RCC 7860 (cell line): ENCODE measurements at regions not wholly inside any gene's neighbourhood (a gene's known extent, or its start where the extent isn't known, plus 50 kb on each side); places are given as distances from the start of the nearest gene placed in this dataset.

Experiments used
- DNase-seq: peaks from one replicate; pipeline ENCODE4 v3.0.0-alpha.2; 2015; ENCODE audit warnings: low spot score
- FAIRE-seq: peaks from 2 replicates; lab custom pipeline; 2012; peaks lifted over from hg19 to GRCh38; lab: Jason Lieb, UNC

GRCh38 chr19:29098091-29098490 is 114.9 kb downstream of the UQCRFS1 start:
- no peak for DNase-seq
- no peak for FAIRE-seq

GRCh38 chr19:29096896-29097295 is 116.1 kb downstream of the UQCRFS1 start:
- FAIRE-seq (no peak), DNase-seq (no peak)

GRCh38 chr19:29093553-29093908 is 119.4 kb downstream of the UQCRFS1 start:
- FAIRE-seq = no peak
- DNase-seq = no peak

GRCh38 chr19:29092712-29093552 is 120.0 kb downstream of the UQCRFS1 start:
- no peak for FAIRE-seq
- DNase-seq = no peak

- FAIRE-seq (no peak), DNase-seq (no peak)
Measured at GRCh38 chr19:29090783-29091526, 122.0 kb downstream of the UQCRFS1 start.

GRCh38 chr19:29089315-29089870 is 123.6 kb downstream of the UQCRFS1 start:
- no peak for FAIRE-seq

GRCh38 chr19:29088761-29089160 is 124.2 kb downstream of the UQCRFS1 start:
- DNase-seq (no peak), FAIRE-seq (no peak)

More at GRCh38 chr19:29089315-29089870, 123.6 kb downstream of the UQCRFS1 start:
- no peak for DNase-seq

GRCh38 chr19:29086646-29087045 is 126.3 kb downstream of the UQCRFS1 start:
- no peak for DNase-seq
- no peak for FAIRE-seq

GRCh38 chr19:29086182-29086581 is 126.8 kb downstream of the UQCRFS1 start:
- no peak for FAIRE-seq
- no peak for DNase-seq

GRCh38 chr19:29085630-29086029 is 127.3 kb downstream of the UQCRFS1 start:
- no peak for DNase-seq
- FAIRE-seq = no peak

- no peak for DNase-seq
Measured at GRCh38 chr19:29085206-29085605, 127.7 kb downstream of the UQCRFS1 start.

GRCh38 chr19:29084266-29084665 is 128.7 kb downstream of the UQCRFS1 start:
- FAIRE-seq = no peak

More at GRCh38 chr19:29085206-29085605, 127.7 kb downstream of the UQCRFS1 start:
- FAIRE-seq = no peak

GRCh38 chr19:29083863-29084262 is 129.1 kb downstream of the UQCRFS1 start:
- FAIRE-seq = no peak
- no peak for DNase-seq

More at GRCh38 chr19:29084266-29084665, 128.7 kb downstream of the UQCRFS1 start:
- DNase-seq = no peak

- no peak for FAIRE-seq
- DNase-seq = no peak
Measured at GRCh38 chr19:29079356-29080032, 133.5 kb downstream of the UQCRFS1 start.

- FAIRE-seq (no peak), DNase-seq (no peak)
Measured at GRCh38 chr19:29076963-29077362, 136.0 kb downstream of the UQCRFS1 start.

GRCh38 chr19:29076161-29076560 is 136.8 kb downstream of the UQCRFS1 start:
- DNase-seq = no peak
- FAIRE-seq = no peak

- FAIRE-seq = no peak
- no peak for DNase-seq
Measured at GRCh38 chr19:29075149-29075548, 137.8 kb downstream of the UQCRFS1 start.

GRCh38 chr19:29074579-29074978 is 138.4 kb downstream of the UQCRFS1 start:
- no peak for FAIRE-seq

GRCh38 chr19:29067831-29068230 is 145.1 kb downstream of the UQCRFS1 start:
- no peak for DNase-seq
- FAIRE-seq = no peak

More at GRCh38 chr19:29074579-29074978, 138.4 kb downstream of the UQCRFS1 start:
- DNase-seq = no peak

GRCh38 chr19:29062475-29063435 is 150.2 kb downstream of the UQCRFS1 start:
- DNase-seq = no peak
- FAIRE-seq = no peak
